ENCODE measurements at regions not wholly inside any gene's neighbourhood (a gene's known extent, or its start where the extent isn't known, plus 50 kb on each side); places are given as distances from the start of the nearest gene placed in this dataset.

- Histone ChIP-seq H3K36me3 (ENCODE audit: insufficient read depth, low read length) (no peaks in the 10 kb centered on the region), H3K27me3 (ENCODE audit: control insufficient read depth, insufficient read depth, low read length) (no peaks in the 10 kb centered on the region), H3K4me1 (ENCODE audit: control insufficient read depth, insufficient read depth, low read length) (peaks cover 22% of the 10 kb centered on the region), H3K4me2 (ENCODE audit: low read length) (no peak overlapping the region), H3K9ac (ENCODE audit: low read depth, low read length) (no peak overlapping the region), H3K4me3 (ENCODE audit: low read length) (no peak overlapping the region), H3K9me3 (replicated peaks; ENCODE audit: low read length) (no peaks in the 10 kb centered on the region)
Measured at GRCh38 chr13:37409756-37410155, 188.8 kb downstream of the POSTN start.

- no peak overlapping the region for H3K4me3 ChIP-seq (ENCODE audit: low read length)
- no peaks in the 10 kb centered on the region for H3K36me3 ChIP-seq (ENCODE audit: insufficient read depth, low read length)
- H3K9ac ChIP-seq (ENCODE audit: low read depth, low read length): no peak overlapping the region
- H3K4me2 ChIP-seq (ENCODE audit: low read length): no peak overlapping the region
- no peaks in the 10 kb centered on the region for H3K27me3 ChIP-seq (ENCODE audit: control insufficient read depth, insufficient read depth, low read length)
- H3K4me1 ChIP-seq (ENCODE audit: control insufficient read depth, insufficient read depth, low read length): peaks cover 35% of the 10 kb centered on the region
- H3K9me3 ChIP-seq (replicated peaks; ENCODE audit: low read length): no peaks in the 10 kb centered on the region
Measured at GRCh38 chr13:37407156-37407555, 191.4 kb downstream of the POSTN start.

- Histone ChIP-seq H3K9me3 (replicated peaks; ENCODE audit: low read length) (no peaks in the 10 kb centered on the region), H3K4me3 (ENCODE audit: low read length) (no peak overlapping the region), H3K27me3 (ENCODE audit: control insufficient read depth, insufficient read depth, low read length) (no peaks in the 10 kb centered on the region), H3K36me3 (ENCODE audit: insufficient read depth, low read length) (no peaks in the 10 kb centered on the region), H3K4me1 (ENCODE audit: control insufficient read depth, insufficient read depth, low read length) (peaks cover 30% of the 10 kb centered on the region), H3K9ac (ENCODE audit: low read depth, low read length) (no peak overlapping the region), H3K4me2 (ENCODE audit: low read length) (no peak overlapping the region)
Measured at GRCh38 chr13:37406031-37406430, 192.5 kb downstream of the POSTN start.

GRCh38 chr13:37403776-37404527, 194.6 kb downstream of the POSTN start:
- no peaks in the 10 kb centered on the region for H3K9me3 ChIP-seq (replicated peaks; ENCODE audit: low read length)
- H3K4me3 ChIP-seq (ENCODE audit: low read length): no peak overlapping the region
- H3K27me3 ChIP-seq (ENCODE audit: control insufficient read depth, insufficient read depth, low read length): no peaks in the 10 kb centered on the region
- peaks cover 14% of the 10 kb centered on the region for H3K4me1 ChIP-seq (ENCODE audit: control insufficient read depth, insufficient read depth, low read length)
- H3K36me3 ChIP-seq (ENCODE audit: insufficient read depth, low read length): no peaks in the 10 kb centered on the region
- H3K9ac ChIP-seq (ENCODE audit: low read depth, low read length): peak overlapping the region; percentile 17
- H3K4me2 ChIP-seq (ENCODE audit: low read length): peak overlapping the region; percentile 22

- Histone ChIP-seq H3K27me3 (ENCODE audit: control insufficient read depth, insufficient read depth, low read length) (no peaks in the 10 kb centered on the region), H3K36me3 (ENCODE audit: insufficient read depth, low read length) (no peaks in the 10 kb centered on the region), H3K4me3 (ENCODE audit: low read length) (no peak overlapping the region), H3K9me3 (replicated peaks; ENCODE audit: low read length) (peaks cover under 1% of the 10 kb centered on the region), H3K4me2 (ENCODE audit: low read length) (no peak overlapping the region), H3K4me1 (ENCODE audit: control insufficient read depth, insufficient read depth, low read length) (peaks cover 14% of the 10 kb centered on the region), H3K9ac (ENCODE audit: low read depth, low read length) (no peak overlapping the region)
Measured at GRCh38 chr13:37401721-37402120, 196.8 kb downstream of the POSTN start.

GRCh38 chr13:37397535-37397934, 201.0 kb downstream of the POSTN start:
- Histone ChIP-seq H3K4me2 (ENCODE audit: low read length) (no peak overlapping the region), H3K36me3 (ENCODE audit: insufficient read depth, low read length) (no peaks in the 10 kb centered on the region), H3K9me3 (replicated peaks; ENCODE audit: low read length) (peaks cover 4% of the 10 kb centered on the region), H3K4me1 (ENCODE audit: control insufficient read depth, insufficient read depth, low read length) (no peaks in the 10 kb centered on the region), H3K4me3 (ENCODE audit: low read length) (no peak overlapping the region), H3K27me3 (ENCODE audit: control insufficient read depth, insufficient read depth, low read length) (no peaks in the 10 kb centered on the region), H3K9ac (ENCODE audit: low read depth, low read length) (no peak overlapping the region)

- Histone ChIP-seq H3K4me3 (ENCODE audit: low read length) (no peak overlapping the region), H3K4me2 (ENCODE audit: low read length) (no peak overlapping the region), H3K27me3 (ENCODE audit: control insufficient read depth, insufficient read depth, low read length) (no peaks in the 10 kb centered on the region), H3K36me3 (ENCODE audit: insufficient read depth, low read length) (no peaks in the 10 kb centered on the region), H3K4me1 (ENCODE audit: control insufficient read depth, insufficient read depth, low read length) (no peaks in the 10 kb centered on the region), H3K9ac (ENCODE audit: low read depth, low read length) (no peak overlapping the region), H3K9me3 (replicated peaks; ENCODE audit: low read length) (peaks cover 4% of the 10 kb centered on the region)
Measured at GRCh38 chr13:37395544-37395943, 203.0 kb downstream of the POSTN start.

GRCh38 chr13:37392389-37392788, 206.2 kb downstream of the POSTN start:
- no peak overlapping the region for H3K9ac ChIP-seq (ENCODE audit: low read depth, low read length)
- H3K4me2 ChIP-seq (ENCODE audit: low read length): no peak overlapping the region
- peaks cover 4% of the 10 kb centered on the region for H3K9me3 ChIP-seq (replicated peaks; ENCODE audit: low read length)
- no peak overlapping the region for H3K4me3 ChIP-seq (ENCODE audit: low read length)
- no peaks in the 10 kb centered on the region for H3K4me1 ChIP-seq (ENCODE audit: control insufficient read depth, insufficient read depth, low read length)
- H3K27me3 ChIP-seq (ENCODE audit: control insufficient read depth, insufficient read depth, low read length): no peaks in the 10 kb centered on the region
- H3K36me3 ChIP-seq (ENCODE audit: insufficient read depth, low read length): no peaks in the 10 kb centered on the region

DNA sequence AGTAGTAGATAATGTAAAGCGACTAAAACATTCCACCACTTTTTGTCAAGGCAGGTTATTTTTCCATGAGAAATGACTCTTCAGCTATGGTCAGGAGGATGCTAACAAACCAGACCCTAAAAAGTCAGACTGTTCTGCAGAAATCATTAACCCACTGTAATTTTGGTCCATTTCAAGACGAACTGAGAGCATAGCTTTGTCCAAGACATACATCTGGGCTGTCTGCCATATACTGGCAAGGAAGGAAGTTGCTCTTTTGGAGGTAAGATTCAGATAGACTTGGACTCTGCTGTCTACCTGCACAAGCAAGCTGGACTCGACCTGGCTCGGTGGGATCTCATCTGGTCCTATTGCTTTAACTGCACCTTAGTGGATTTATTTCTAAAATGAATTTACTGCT, 207.8 kb downstream of the POSTN start:
- no peak overlapping the region for H3K4me2 ChIP-seq (ENCODE audit: low read length)
- no peaks in the 10 kb centered on the region for H3K9me3 ChIP-seq (replicated peaks; ENCODE audit: low read length)
- H3K4me1 ChIP-seq (ENCODE audit: control insufficient read depth, insufficient read depth, low read length): peaks cover 10% of the 10 kb centered on the region
- no peak overlapping the region for H3K4me3 ChIP-seq (ENCODE audit: low read length)
- H3K36me3 ChIP-seq (ENCODE audit: insufficient read depth, low read length): no peaks in the 10 kb centered on the region
- no peaks in the 10 kb centered on the region for H3K27me3 ChIP-seq (ENCODE audit: control insufficient read depth, insufficient read depth, low read length)
- H3K9ac ChIP-seq (ENCODE audit: low read depth, low read length): no peak overlapping the region

- Histone ChIP-seq H3K9me3 (replicated peaks; ENCODE audit: low read length) (no peaks in the 10 kb centered on the region), H3K4me2 (ENCODE audit: low read length) (no peak overlapping the region), H3K4me3 (ENCODE audit: low read length) (no peak overlapping the region), H3K27me3 (ENCODE audit: control insufficient read depth, insufficient read depth, low read length) (no peaks in the 10 kb centered on the region), H3K36me3 (ENCODE audit: insufficient read depth, low read length) (no peaks in the 10 kb centered on the region), H3K9ac (ENCODE audit: low read depth, low read length) (no peak overlapping the region), H3K4me1 (ENCODE audit: control insufficient read depth, insufficient read depth, low read length) (peaks cover 22% of the 10 kb centered on the region)
Measured at GRCh38 chr13:37385956-37386670, 212.5 kb downstream of the POSTN start.

DNA sequence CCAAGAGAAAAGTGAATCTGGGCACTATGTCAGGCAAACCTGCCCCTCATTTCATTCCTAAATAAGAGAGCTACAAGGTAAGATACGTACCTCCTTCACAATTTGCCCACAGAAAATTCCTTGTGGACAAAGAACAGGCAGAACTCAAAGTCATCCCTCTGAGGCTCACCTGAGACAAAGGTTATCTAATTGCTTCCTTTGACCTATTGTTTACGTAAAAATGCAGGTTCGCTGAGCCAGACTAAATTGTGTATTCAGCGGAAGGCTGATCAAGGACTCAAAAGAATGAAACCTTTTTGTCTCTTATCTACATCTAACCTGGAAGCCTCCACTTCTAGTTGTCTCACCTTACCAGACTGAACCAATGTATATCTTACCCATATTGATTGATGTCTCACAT, 213.3 kb downstream of the POSTN start:
- H3K36me3 ChIP-seq (ENCODE audit: insufficient read depth, low read length): no peaks in the 10 kb centered on the region
- no peaks in the 10 kb centered on the region for H3K9me3 ChIP-seq (replicated peaks; ENCODE audit: low read length)
- H3K4me3 ChIP-seq (ENCODE audit: low read length): no peak overlapping the region
- no peak overlapping the region for H3K4me2 ChIP-seq (ENCODE audit: low read length)
- peaks cover 22% of the 10 kb centered on the region for H3K4me1 ChIP-seq (ENCODE audit: control insufficient read depth, insufficient read depth, low read length)
- H3K27me3 ChIP-seq (ENCODE audit: control insufficient read depth, insufficient read depth, low read length): no peaks in the 10 kb centered on the region
- no peak overlapping the region for H3K9ac ChIP-seq (ENCODE audit: low read depth, low read length)
